HepG2 (cell line): ENCODE measurements at regions not wholly inside any gene's neighbourhood (a gene's known extent, or its start where the extent isn't known, plus 50 kb on each side); places are given as distances from the start of the nearest gene placed in this dataset.
A peak's percentile ranks its signal among the peaks of the same experiment; 100 is the strongest.

Source experiments
- BCLAF1 ChIP-seq: fragments of 450-650 bp; IDR thresholded peaks from 2 replicates; pipeline ENCODE4 v1.6.1; 2017; ENCODE audit warnings: mild to moderate bottlenecking
- PBX3 ChIP-seq: sonication (generic); formaldehyde crosslinking; IDR thresholded peaks from 2 replicates; pipeline ENCODE4 v1.8.1; 2023; ENCODE audit warnings: missing genetic modification reagents, inconsistent platforms, borderline replicate concordance
- SMC3 ChIP-seq: IDR thresholded peaks from 2 replicates; pipeline ENCODE4 v1.6.1; 2011; ENCODE audit warnings: low read length, improper control_type of control experiment
- TEF ChIP-seq: sonication (generic); formaldehyde crosslinking; IDR thresholded peaks from 2 replicates; pipeline ENCODE4 v1.5.0; 2020; ENCODE audit warnings: missing genetic modification reagents
- YEATS4 ChIP-seq: sonication (generic); formaldehyde crosslinking; IDR thresholded peaks from 2 replicates; pipeline ENCODE4 v1.4.0; 2020; ENCODE audit warnings: missing genetic modification reagents, borderline replicate concordance
- ZBTB10 ChIP-seq: sonication (generic); formaldehyde crosslinking; IDR thresholded peaks from 2 replicates; pipeline ENCODE4 v1.4.0; 2020; ENCODE audit warnings: missing genetic modification reagents, borderline replicate concordance
- ZBTB38 ChIP-seq: sonication (generic); formaldehyde crosslinking; IDR thresholded peaks from 2 replicates; pipeline ENCODE4 v1.5.1; 2020; ENCODE audit warnings: mild to moderate bottlenecking, missing genetic modification reagents
- ZNF329 ChIP-seq: sonication (generic); formaldehyde crosslinking; IDR thresholded peaks from 2 replicates; pipeline ENCODE4 v1.9.0; 2021; ENCODE audit warnings: low read depth, mild to moderate bottlenecking, missing genetic modification reagents
- ZNF567 ChIP-seq: sonication (generic); formaldehyde crosslinking; IDR thresholded peaks from 2 replicates; pipeline ENCODE4 v1.8.1; 2023; ENCODE audit warnings: mild to moderate bottlenecking, missing genetic modification reagents, borderline replicate concordance

DNA sequence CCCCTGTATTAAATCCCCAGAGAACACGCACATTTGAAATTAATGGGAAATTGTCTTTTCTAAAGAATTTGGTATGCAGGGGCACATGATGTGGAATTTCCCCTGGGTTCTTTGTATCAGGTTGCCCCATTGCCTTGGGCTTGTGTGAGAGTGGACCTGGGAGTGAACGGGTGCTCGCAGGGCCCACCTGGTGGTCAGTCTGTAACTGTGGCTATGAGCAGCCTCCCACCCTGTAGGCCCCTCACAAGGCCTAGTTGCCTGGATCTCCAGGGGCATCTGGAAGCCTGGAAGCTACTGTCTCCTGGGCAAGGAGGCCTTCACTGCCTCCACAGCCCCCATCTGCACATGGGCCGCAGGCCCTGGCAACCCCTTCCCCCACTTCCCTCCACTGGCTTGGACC, 96.7 kb downstream of the SLC25A47 start (continued):
- TF ChIP-seq BCLAF1 (no peak), SMC3 (0 out of 2 replicates have a peak, but pooled peaks have one; percentile 19), PBX3 (CRISPR knock-in tag) (no peak), TEF (CRISPR knock-in tag) (no peak), ZNF329 (CRISPR knock-in tag) (no peak), YEATS4 (no peak), ZNF567 (CRISPR knock-in tag) (no peak), ZBTB10 (no peak), ZBTB38 (CRISPR knock-in tag) (no peak)
